NT2/D1 (cell line): ENCODE measurements at regions not wholly inside any gene's neighbourhood (a gene's known extent, or its start where the extent isn't known, plus 50 kb on each side); places are given as distances from the start of the nearest gene placed in this dataset.

Source experiments
- SUZ12 ChIP-seq: IDR thresholded peaks from 2 replicates; pipeline ENCODE4 v1.6.1; 2011; ENCODE audit not compliant: insufficient read length, insufficient read depth; ENCODE audit errors: extremely low read depth
- YY1 ChIP-seq: IDR thresholded peaks from 2 replicates; pipeline ENCODE4 v1.6.1; 2011; ENCODE audit not compliant: insufficient read length, insufficient read depth
- ZNF274 ChIP-seq: IDR thresholded peaks from 2 replicates; pipeline ENCODE4 v1.6.1; 2011; ENCODE audit warnings: mild to moderate bottlenecking, low read depth, low read length

- TF ChIP-seq YY1 = no peak
- no peak for TF ChIP-seq SUZ12
- TF ChIP-seq ZNF274 = no peak
Measured at GRCh38 chr1:193368302-193368701, 181.9 kb upstream of the B3GALT2 start.
